Effector memory CD8-positive, alpha-beta T cell (primary cell): ENCODE measurements at regions not wholly inside any gene's neighbourhood (a gene's known extent, or its start where the extent isn't known, plus 50 kb on each side); places are given as distances from the start of the nearest gene placed in this dataset.

Experiments
- ATAC-seq: fragments of 150-1000 bp; cut with Tn5 transposase; replicated peaks from 2 replicates; pipeline ENCODE4 v1.10.0; 2021; ENCODE audit warnings: mild to moderate bottlenecking, moderate library complexity
- DNase-seq, 3 experiments: peaks; one replicate each; pipeline ENCODE4 v3.0.0; 2021
- H3K27ac Mint-ChIP-seq, 2 donors: one replicate each; pipeline ENCODE4 v1.8.0; 2022; ENCODE audit warnings: mild to moderate bottlenecking in 2 of 2, mixed read lengths in 2 of 2, moderate library complexity in 2 of 2
- H3K27me3 Mint-ChIP-seq, 2 donors: one replicate each; pipeline ENCODE4 v1.8.0; 2022; ENCODE audit warnings: mixed read lengths in 2 of 2
- H3K36me3 Mint-ChIP-seq: one replicate; pipeline ENCODE4 v1.8.0; 2022; ENCODE audit warnings: mild to moderate bottlenecking, moderate library complexity, mixed read lengths; ENCODE audit not compliant: insufficient read depth
- H3K4me1 Mint-ChIP-seq, 2 donors: one replicate each; pipeline ENCODE4 v1.8.0; 2022; ENCODE audit warnings: low read depth in 2 of 2, mixed read lengths in 2 of 2
- H3K4me3 Mint-ChIP-seq, 2 donors: one replicate each; pipeline ENCODE4 v1.8.0; 2022; ENCODE audit warnings: mild to moderate bottlenecking in 2 of 2, mixed read lengths in 2 of 2, moderate library complexity in 2 of 2
- H3K9me3 Mint-ChIP-seq, 2 donors: one replicate each; pipeline ENCODE4 v1.8.0; 2022; ENCODE audit warnings: mixed read lengths in 2 of 2

DNA sequence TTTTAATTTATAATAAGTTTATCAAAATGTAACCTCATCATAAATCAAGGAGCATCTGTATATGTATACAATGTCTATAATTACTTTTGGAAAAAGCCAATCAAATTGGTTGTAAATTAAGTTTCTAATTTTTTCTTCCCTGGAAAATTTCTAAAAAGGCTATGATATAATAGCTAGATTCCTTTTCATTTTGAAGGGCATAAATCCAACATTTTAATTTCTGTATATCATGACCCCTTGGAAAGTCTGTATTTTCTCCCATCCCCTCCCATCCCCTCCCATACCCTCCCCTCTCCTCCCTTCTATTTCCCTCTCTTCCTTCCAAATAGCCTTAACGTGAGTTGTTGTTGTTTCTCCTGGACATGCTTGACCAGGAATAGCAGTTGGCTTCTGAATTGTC, 247.1 kb upstream of the FSTL5 start:
- no peaks in the 10 kb centered on the region for H3K27me3 Mint-ChIP-seq
- no peak overlapping the region for H3K4me3 Mint-ChIP-seq
- no peak for ATAC-seq
- no peak for DNase-seq
- H3K36me3 Mint-ChIP-seq: no peaks in the 10 kb centered on the region
- H3K27ac Mint-ChIP-seq: no peak overlapping the region
- no peaks in the 10 kb centered on the region for H3K4me1 Mint-ChIP-seq
- H3K9me3 Mint-ChIP-seq: peaks cover 5 to 25% of the 10 kb centered on the region in 2 donors

DNA sequence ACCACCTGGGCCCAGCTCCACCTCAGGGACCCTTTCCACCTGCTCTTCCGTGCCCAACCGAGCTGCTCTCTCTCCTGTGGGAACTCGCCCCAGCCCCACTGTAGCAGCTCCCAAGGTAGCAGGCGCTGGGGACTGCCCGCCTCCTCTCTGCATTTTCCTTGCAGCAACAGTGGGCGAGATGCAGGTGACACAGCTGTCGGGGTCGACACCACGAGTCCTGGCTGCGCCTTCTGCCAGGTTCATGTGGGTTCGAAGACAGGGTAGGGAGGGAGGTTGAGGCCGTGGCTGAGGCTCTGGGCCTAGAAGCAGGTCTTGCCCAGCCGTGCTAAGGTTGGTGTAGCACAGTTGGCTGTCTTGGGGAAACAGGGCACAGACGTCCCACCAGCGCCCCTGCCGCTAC, 245.2 kb upstream of the FSTL5 start:
- Mint-ChIP-seq H3K9me3 (peaks cover 5 to 25% of the 10 kb centered on the region in 2 donors), H3K36me3 (no peaks in the 10 kb centered on the region), H3K27ac (no peak overlapping the region), H3K4me1 (no peaks in the 10 kb centered on the region), H3K4me3 (no peak overlapping the region), H3K27me3 (no peaks in the 10 kb centered on the region)
- DNase-seq: no peak
- ATAC-seq: no peak

DNA sequence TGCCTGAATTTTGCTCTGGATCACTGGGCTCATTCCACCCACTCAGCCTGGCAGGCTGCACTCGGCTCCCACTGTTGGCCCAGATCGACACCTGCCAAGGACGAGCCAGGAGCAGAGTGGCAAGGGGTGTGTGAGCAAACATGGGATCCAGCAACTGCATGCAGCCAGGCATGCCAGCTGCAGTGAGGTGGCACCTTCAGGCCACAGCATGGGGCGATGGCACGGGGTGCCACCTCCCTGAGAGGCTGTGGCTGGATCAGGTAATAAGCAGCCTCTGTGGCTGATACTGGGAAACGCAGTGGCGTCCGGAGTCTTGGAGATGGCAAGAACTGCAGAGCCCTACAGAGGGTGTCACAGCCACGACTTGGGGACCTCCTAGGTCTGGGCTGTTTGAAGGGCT, 244.5 kb upstream of the FSTL5 start:
- H3K9me3 Mint-ChIP-seq: peaks cover 5 to 25% of the 10 kb centered on the region in 2 donors
- no peak for ATAC-seq

DNA sequence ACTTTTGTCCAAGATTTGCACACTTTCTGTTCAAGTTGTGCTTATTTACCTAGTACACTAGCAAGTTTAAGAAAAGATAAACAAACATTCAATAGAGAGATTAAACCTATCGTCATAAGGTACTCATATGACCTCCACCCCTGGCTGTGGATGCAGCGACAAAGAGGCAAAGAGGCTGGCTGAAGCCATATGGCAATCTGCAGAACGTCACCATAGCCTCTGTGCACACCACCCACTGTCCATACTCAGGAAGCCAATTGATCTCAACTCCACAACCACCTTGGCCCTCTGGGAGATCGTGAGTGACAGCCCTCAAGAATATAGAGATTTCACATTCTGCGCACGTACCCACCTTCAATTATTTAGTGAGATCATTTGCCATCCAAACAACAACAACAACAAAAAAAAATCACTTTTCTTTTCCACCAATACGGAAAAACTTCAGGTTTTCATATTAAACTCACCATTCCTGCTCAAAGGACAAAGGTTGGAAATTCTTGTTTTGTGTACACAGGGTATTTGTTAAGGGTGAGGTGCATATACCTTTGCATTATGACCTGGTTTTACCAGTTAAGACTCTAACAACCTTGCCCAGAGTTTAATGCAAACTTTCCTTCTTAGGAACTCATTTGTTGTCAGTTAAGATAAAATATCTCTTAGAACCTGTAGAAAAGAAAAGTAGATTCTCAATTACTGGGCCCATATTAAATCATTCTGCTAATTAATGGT, 243.0 kb upstream of the FSTL5 start:
- Mint-ChIP-seq H3K36me3 (no peaks in the 10 kb centered on the region), H3K27ac (no peak overlapping the region), H3K4me1 (no peaks in the 10 kb centered on the region), H3K27me3 (no peaks in the 10 kb centered on the region), H3K4me3 (no peak overlapping the region), H3K9me3 (peaks cover 5 to 11% of the 10 kb centered on the region in 2 donors)
- DNase-seq: no peak
- ATAC-seq: no peak

More for the DNA sequence above, 244.5 kb upstream of the FSTL5 start:
- Mint-ChIP-seq H3K4me1 (no peaks in the 10 kb centered on the region), H3K27me3 (no peaks in the 10 kb centered on the region), H3K27ac (no peak overlapping the region), H3K36me3 (no peaks in the 10 kb centered on the region), H3K4me3 (no peak overlapping the region)
- no peak for DNase-seq

DNA sequence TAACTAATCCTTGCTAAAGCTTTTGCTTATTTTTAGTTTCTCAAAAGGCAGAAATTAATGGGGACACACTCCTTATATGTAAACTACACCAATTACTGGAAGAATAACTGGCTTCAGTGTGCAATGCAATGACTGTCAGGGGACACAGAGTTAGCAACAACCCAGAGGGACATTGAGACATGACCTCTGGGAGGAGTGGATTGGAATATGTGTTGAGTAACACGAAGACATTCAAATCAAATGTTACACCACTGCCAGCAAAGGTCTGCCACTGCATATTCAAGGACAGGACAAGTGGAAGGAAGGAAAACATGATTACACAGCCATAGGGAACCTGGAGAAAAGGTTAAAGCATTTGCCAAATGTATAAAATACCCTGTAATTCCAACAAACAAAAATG, 240.1 kb upstream of the FSTL5 start:
- ATAC-seq: no peak
- Mint-ChIP-seq H3K4me1 (no peaks in the 10 kb centered on the region), H3K9me3 (peaks cover 2 to 6% of the 10 kb centered on the region in 2 donors), H3K36me3 (no peaks in the 10 kb centered on the region), H3K4me3 (no peak overlapping the region), H3K27me3 (no peaks in the 10 kb centered on the region), H3K27ac (no peak overlapping the region)
- no peak for DNase-seq

DNA sequence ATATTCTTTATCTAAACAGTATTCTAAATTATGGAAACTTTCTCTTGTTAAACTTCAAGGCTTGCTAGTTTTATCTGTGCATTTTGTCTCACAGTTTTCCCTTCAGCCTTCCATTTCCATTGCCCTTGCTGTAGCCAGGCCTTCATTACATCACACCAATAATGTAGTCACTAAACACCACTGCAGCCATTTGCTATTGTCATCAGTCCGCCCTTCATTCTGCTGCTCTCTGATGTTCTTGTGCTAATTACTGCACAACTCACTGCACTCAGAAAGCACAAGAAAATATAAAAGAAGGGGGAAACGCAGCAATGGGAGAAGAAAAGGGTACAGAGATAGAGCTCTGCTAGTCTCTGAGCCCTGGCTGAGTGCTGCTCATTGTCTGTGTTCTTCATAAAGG, 239.6 kb upstream of the FSTL5 start:
- no peak overlapping the region for H3K27ac Mint-ChIP-seq
- H3K27me3 Mint-ChIP-seq: no peaks in the 10 kb centered on the region
- no peaks in the 10 kb centered on the region for H3K36me3 Mint-ChIP-seq
- peaks cover 2 to 5% of the 10 kb centered on the region in 2 donors for H3K9me3 Mint-ChIP-seq
- no peak for ATAC-seq
- no peaks in the 10 kb centered on the region for H3K4me1 Mint-ChIP-seq
- H3K4me3 Mint-ChIP-seq: no peak overlapping the region
- DNase-seq: no peak

DNA sequence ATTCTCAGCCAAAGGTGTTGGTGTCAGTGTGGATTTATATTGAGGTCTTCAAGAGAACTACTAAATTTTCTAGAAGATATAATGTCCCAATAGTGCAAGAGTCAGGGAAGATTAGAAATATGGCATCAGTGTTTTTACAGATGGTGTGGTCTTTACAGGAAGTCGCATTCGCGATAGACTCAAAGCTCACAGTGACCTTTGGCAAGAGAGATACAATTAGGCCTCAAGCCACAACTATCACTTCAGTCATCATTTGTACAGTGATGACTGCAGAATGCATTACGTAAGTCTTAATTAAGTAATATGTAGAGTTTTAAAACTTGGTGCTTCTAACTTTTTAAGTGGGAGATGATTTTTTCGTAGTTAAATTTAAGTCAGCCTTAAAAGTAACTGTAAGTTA, 237.2 kb upstream of the FSTL5 start:
- Mint-ChIP-seq H3K27ac (no peak overlapping the region), H3K4me1 (no peaks in the 10 kb centered on the region), H3K9me3 (peaks cover 0 to 7% of the 10 kb centered on the region in 2 donors), H3K4me3 (no peak overlapping the region), H3K27me3 (no peaks in the 10 kb centered on the region), H3K36me3 (no peaks in the 10 kb centered on the region)
- DNase-seq: no peak
- no peak for ATAC-seq

DNA sequence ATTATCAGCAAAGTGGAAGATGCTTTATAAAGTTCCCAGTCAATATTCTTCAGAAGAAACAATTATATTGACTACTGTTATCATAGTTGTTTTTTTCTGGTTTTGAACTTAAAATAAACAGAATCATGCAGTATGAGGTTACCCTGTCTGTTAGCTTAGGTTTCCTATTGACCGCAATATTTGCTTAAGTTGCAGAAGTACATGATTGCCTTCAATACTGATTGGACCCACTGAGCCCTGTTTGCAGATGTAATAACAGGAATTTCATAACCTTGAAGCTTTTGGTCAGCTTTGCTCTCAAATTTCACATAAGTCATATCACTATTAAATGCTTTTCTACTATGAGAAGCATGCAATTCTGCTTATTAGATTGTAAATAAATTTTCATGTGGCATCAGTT, 229.1 kb upstream of the FSTL5 start:
- no peak for DNase-seq
- H3K9me3 Mint-ChIP-seq: peaks cover 10 to 16% of the 10 kb centered on the region in 2 donors
- H3K27ac Mint-ChIP-seq: no peak overlapping the region
- H3K36me3 Mint-ChIP-seq: no peaks in the 10 kb centered on the region
- no peaks in the 10 kb centered on the region for H3K27me3 Mint-ChIP-seq
- ATAC-seq: no peak
- no peaks in the 10 kb centered on the region for H3K4me1 Mint-ChIP-seq
- H3K4me3 Mint-ChIP-seq: no peak overlapping the region

DNA sequence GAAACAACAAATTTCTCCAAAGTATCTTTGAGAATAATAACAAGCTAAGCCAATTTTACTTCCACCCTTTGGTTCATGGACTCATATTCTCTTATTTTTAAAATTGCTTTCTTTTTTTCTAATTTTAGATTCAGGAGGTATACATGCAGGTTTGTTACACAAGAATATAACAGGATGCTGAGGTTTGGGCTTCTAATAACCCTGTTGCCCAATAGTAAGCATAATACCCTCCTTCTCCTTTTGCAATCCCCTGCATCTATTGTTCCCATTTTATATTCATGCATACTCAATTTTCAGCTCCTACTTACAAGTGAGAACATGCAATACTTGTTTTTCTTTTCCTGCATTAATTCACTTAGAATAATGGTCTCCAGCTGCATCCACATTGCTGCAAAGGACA, 202.3 kb upstream of the FSTL5 start:
- peaks cover 0 to 3% of the 10 kb centered on the region in 2 donors for H3K9me3 Mint-ChIP-seq
- ATAC-seq (no peak), DNase-seq (no peak)
- no peaks in the 10 kb centered on the region for H3K4me1 Mint-ChIP-seq
- no peaks in the 10 kb centered on the region for H3K27me3 Mint-ChIP-seq
- H3K36me3 Mint-ChIP-seq: no peaks in the 10 kb centered on the region
- H3K4me3 Mint-ChIP-seq: no peak overlapping the region
- H3K27ac Mint-ChIP-seq: no peak overlapping the region

DNA sequence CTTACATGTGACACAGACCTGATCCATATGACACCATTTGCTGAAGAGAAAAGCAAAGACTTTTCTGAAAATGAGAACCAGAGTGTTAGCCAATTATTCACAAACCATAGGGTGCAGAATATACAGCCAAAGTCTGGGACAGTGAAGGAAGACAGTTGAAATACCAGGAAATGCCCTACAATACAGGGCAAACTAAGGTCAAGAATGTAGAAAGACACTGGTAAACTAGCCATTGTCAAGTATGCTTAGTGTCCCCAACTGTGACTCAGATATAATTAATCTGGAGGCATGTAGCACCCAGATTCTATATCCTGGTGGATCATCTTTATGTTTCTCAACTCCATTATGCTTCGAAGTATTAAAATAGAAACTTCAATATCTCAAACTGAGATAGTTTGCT, 200.9 kb upstream of the FSTL5 start:
- ATAC-seq (no peak), DNase-seq (no peak)
- Mint-ChIP-seq H3K27me3 (no peaks in the 10 kb centered on the region), H3K27ac (no peak overlapping the region), H3K4me1 (no peaks in the 10 kb centered on the region), H3K9me3 (peaks cover 0 to 3% of the 10 kb centered on the region in 2 donors), H3K36me3 (no peaks in the 10 kb centered on the region), H3K4me3 (no peak overlapping the region)

DNA sequence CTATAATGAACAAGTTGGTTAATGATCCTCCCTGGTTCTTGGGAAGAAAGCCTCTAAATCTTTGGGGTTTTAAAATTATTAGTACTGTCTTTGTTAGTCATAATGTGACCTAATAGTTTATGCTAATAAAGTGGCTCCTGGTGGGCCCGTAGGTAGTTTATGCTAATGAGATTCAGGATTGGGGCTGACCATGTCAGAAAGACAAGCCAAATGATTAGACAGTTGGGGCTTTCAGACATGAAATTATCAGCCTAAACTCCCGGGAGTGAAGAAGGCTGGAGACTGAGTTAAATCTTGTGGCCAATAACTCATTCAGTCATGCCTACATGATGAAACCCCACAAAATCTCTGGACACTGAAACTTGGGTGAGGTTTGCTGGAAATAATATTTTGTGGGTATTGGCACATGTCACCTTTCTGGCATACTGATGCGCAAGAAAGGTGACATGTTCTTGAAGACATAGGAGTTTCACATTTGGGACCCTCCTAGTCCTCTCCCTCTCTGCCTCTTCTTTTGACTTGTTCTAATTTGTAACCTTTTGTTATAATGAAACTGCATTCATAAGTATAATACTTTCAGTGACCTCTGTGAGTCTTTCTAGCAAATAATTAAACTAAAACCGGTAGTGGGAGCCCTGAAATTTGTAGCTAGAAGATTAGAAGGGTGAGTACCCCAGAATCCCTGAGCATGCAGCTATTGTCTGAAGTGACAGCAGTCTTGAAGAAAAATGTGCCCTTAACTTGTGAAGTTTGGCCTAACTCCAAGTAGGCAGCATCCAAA, 196.8 kb upstream of the FSTL5 start:
- Mint-ChIP-seq H3K27me3 (no peaks in the 10 kb centered on the region), H3K27ac (no peak overlapping the region), H3K4me3 (no peak overlapping the region), H3K36me3 (no peaks in the 10 kb centered on the region), H3K9me3 (peaks cover 0 to 4% of the 10 kb centered on the region in 2 donors), H3K4me1 (no peaks in the 10 kb centered on the region)
- DNase-seq: no peak
- ATAC-seq: no peak

DNA sequence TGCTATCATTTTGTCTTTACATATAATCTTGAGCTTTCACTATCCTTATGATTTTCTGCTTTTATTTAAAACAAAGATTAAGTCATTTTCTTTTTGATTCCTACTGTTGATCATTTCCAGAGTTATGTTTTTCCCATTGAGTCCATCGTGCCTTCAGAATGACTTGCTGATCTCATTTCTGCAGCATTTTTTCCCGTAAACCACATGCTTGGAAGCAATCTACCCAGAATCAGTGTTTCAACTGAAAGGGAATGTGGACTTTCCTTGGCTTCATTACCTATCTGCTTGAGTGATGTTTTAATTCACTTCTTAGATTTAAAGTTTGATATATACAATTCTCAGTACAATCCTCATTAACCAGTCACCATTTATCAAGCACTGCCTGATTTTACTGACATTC, 192.4 kb upstream of the FSTL5 start:
- Mint-ChIP-seq H3K4me3 (no peak overlapping the region), H3K27ac (no peak overlapping the region), H3K9me3 (peaks cover 1 to 3% of the 10 kb centered on the region in 2 donors), H3K4me1 (no peaks in the 10 kb centered on the region), H3K36me3 (no peaks in the 10 kb centered on the region), H3K27me3 (no peaks in the 10 kb centered on the region)
- no peak for DNase-seq
- no peak for ATAC-seq

DNA sequence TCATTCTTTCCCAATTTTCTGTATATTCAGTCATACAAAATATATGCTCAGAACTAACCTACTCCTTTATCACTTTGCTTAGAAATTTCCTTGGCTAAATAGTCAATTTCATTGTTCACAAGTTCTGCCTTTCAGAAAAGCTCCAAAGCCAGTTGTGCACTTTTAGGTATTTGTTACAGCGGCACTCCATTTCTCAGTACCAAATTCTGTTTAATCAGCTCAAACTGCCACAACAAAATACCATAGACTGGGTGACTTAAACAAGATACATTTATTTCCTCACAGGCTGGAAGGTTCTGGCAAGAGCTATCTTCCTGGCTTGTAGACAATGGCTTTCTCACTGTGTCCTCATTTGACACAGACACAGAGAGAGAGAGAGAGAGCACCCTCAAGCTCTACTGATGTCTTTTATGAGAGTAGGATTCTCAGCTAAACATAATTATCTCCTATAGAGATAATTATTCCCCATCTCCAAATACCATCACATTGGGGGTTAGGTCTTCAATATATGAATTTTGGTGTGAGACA, 188.8 kb upstream of the FSTL5 start:
- Mint-ChIP-seq H3K27me3 (no peaks in the 10 kb centered on the region), H3K27ac (no peak overlapping the region), H3K9me3 (peaks cover 2 to 5% of the 10 kb centered on the region in 2 donors), H3K36me3 (no peaks in the 10 kb centered on the region), H3K4me1 (no peaks in the 10 kb centered on the region), H3K4me3 (no peak overlapping the region)
- DNase-seq: no peak
- ATAC-seq: no peak

DNA sequence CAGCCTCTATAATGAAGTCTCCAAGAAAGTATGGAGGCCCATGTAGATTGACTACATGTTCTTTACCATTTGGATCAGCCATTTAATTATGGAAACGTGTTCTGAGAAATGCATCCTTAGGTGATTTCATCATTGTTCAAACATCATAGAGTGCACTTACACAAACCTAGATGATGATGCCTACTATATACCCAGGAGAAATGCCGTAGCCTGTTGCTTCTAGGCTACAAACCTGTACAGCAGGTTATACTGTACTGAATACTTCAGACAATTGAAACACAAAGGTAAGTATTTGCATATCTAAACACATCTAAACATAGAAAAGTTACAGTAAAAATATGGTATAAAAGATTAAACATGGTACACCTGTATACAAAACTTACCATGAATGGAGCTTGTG, 186.5 kb upstream of the FSTL5 start:
- Mint-ChIP-seq H3K27ac (no peak overlapping the region), H3K27me3 (no peaks in the 10 kb centered on the region), H3K4me3 (no peak overlapping the region), H3K9me3 (peaks cover 2 to 5% of the 10 kb centered on the region in 2 donors), H3K4me1 (no peaks in the 10 kb centered on the region), H3K36me3 (no peaks in the 10 kb centered on the region)
- no peak for ATAC-seq
- no peak for DNase-seq
